Activated CD8-positive, alpha-beta T cell treated with anti-CD3 and anti-CD28 coated beads for 36 hours (primary cell): ENCODE measurements at regions not wholly inside any gene's neighbourhood (a gene's known extent, or its start where the extent isn't known, plus 50 kb on each side); places are given as distances from the start of the nearest gene placed in this dataset.
A peak's percentile ranks its signal among the peaks of the same experiment; 100 is the strongest.
"Not testable (repeated sequence)": the region's sequence is repeated elsewhere in the genome, so short reads cannot be mapped to it uniquely, and the experiment has no call there.

ENCODE experiments used
- ATAC-seq: fragments of 200-7000 bp; cut with Tn5 transposase; one replicate; pipeline ENCODE4 v1.10.0; 2021; ENCODE audit warnings: mild to moderate bottlenecking, moderate library complexity
- CTCF ChIA-PET: fragments of 350-600 bp; sonication (Branson Sonifier 250); formaldehyde crosslinking; loops from one replicate; lab custom pipeline; 2021; ENCODE audit warnings: antibody characterized with exemption; lab: Charles Lee
- POLR2A ChIA-PET: fragments of 350-600 bp; sonication (Branson Sonifier 250); formaldehyde crosslinking; loops from one replicate; lab custom pipeline; 2021; ENCODE audit warnings: antibody characterized with exemption; lab: Charles Lee
- DNase-seq: peaks from one replicate; pipeline ENCODE4 v3.0.0-alpha.2; 2020
- H3K27ac Mint-ChIP-seq: one replicate; pipeline ENCODE4 v1.8.0; 2021; ENCODE audit warnings: mild to moderate bottlenecking, mixed read lengths
- H3K27me3 Mint-ChIP-seq: one replicate; pipeline ENCODE4 v1.8.0; 2021; ENCODE audit warnings: mixed read lengths
- H3K36me3 Mint-ChIP-seq: one replicate; pipeline ENCODE4 v1.8.0; 2021; ENCODE audit warnings: low read depth, mixed read lengths
- H3K4me1 Mint-ChIP-seq: one replicate; pipeline ENCODE4 v1.8.0; 2021; ENCODE audit warnings: low read depth, mixed read lengths
- H3K4me3 Mint-ChIP-seq: one replicate; pipeline ENCODE4 v1.8.0; 2021; ENCODE audit warnings: mild to moderate bottlenecking, moderate library complexity, mixed read lengths
- H3K9me3 Mint-ChIP-seq: one replicate; pipeline ENCODE4 v1.8.0; 2021; ENCODE audit warnings: mixed read lengths
- intact Hi-C: fragments of 100-400 bp; cut with micrococcal nuclease; formaldehyde crosslinking; loops from one replicate; pipeline ENCODE4 v1.10.0; 2022
- TF ChIP-seq, protein P1 (sequence below): fragments of 200-600 bp; IDR thresholded peaks from one replicate; pipeline ENCODE4 v1.8.0; 2022; ENCODE audit warnings: antibody characterized with exemption, mild to moderate bottlenecking

DNA sequence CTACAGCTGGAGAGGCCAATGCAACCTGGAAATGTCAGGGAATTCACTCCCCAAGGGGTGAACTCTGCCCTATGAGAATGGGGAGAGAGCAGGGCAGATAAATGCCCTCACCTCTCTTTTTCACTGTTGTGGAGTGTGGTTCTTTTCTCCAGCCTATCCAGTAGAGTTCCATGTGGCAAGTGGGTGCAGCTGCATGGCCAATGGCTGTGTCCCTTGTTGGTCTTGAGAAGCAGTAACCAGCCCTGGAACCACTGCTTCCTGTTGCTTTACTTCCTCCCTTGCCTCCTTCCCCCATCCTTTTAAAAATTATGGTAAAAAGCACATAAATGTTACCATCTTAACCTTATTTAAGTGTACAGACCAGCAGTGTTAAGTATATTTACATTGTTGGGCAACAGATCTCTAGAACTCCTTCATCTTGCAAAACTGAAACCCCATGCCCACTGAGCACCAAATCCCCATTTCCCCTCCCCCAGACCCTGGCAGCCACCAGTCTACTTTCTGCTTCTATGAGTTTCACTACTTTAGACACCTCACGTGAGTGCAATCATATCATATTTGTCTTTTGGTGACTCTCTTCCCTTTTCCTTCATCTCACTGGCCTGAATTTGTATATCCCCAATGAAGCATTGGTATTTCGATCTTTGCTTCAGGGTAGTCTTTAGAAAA lies 77.0 kb upstream of the GRIP1 start:
- no peak overlapping the region for H3K4me3 Mint-ChIP-seq
- H3K4me1 Mint-ChIP-seq, result peaks cover 9% of the 10 kb centered on the region
- H3K9me3 Mint-ChIP-seq, result peaks cover 4% of the 10 kb centered on the region
- intact Hi-C loops, result no loop called here
- TF ChIP-seq, protein P1, sequence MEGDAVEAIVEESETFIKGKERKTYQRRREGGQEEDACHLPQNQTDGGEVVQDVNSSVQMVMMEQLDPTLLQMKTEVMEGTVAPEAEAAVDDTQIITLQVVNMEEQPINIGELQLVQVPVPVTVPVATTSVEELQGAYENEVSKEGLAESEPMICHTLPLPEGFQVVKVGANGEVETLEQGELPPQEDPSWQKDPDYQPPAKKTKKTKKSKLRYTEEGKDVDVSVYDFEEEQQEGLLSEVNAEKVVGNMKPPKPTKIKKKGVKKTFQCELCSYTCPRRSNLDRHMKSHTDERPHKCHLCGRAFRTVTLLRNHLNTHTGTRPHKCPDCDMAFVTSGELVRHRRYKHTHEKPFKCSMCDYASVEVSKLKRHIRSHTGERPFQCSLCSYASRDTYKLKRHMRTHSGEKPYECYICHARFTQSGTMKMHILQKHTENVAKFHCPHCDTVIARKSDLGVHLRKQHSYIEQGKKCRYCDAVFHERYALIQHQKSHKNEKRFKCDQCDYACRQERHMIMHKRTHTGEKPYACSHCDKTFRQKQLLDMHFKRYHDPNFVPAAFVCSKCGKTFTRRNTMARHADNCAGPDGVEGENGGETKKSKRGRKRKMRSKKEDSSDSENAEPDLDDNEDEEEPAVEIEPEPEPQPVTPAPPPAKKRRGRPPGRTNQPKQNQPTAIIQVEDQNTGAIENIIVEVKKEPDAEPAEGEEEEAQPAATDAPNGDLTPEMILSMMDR, result no peak
- H3K36me3 Mint-ChIP-seq, result no peaks in the 10 kb centered on the region
- no peaks in the 10 kb centered on the region for H3K27me3 Mint-ChIP-seq
- ATAC-seq (peak; percentile 37), DNase-seq (peak; percentile 20)
- POLR2A ChIA-PET, result no interaction called here
- CTCF ChIA-PET, result no interaction called here
- H3K27ac Mint-ChIP-seq, result no peak overlapping the region

DNA sequence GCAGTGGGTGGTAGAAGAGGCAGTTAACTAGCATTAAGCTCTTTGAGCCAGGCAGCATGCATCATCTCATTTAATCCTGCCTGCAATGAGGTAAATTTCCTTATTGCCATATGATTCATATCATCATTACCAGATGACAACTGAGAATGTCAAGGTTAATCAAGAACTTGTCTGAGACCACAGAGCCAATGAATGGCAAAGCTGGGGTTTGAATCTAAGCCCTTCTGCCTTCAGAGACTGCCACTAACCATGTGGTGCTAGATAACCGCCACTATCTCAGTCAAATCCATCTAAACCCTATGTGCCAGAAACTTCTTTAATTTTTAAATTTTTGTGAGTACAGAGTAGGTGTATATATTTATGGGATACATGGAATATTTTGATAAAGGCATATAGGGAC lies 77.8 kb upstream of the GRIP1 start:
- TF ChIP-seq, protein P1, result no peak
- ATAC-seq (peak; percentile 30), DNase-seq (no peak)
- Mint-ChIP-seq H3K27me3 (no peaks in the 10 kb centered on the region), H3K9me3 (peaks cover 4% of the 10 kb centered on the region), H3K4me3 (no peak overlapping the region), H3K27ac (no peak overlapping the region), H3K36me3 (no peaks in the 10 kb centered on the region), H3K4me1 (peaks cover 9% of the 10 kb centered on the region)
- ChIA-PET CTCF (no interaction called here), POLR2A (no interaction called here)
- intact Hi-C loops, result no loop called here

DNA sequence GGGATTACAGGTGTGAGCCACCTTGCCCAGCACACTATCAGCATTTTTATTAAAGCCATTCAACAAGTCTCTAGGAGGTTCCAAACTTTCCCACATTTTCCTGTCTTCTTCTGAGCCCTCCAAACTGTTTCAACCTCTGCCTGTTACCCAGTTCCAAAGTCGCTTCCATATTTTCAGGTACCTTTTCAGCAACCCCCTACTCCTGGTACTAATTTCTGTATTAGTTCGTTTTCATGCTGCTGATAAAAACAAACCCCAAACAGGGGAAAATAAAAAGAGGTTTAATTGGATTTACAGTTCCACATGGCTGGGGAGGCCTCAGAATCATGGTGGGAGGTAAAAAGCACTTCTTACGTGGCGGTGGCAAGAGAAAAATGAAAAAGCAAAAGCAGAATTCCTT lies 81.2 kb upstream of the GRIP1 start:
- ATAC-seq, H3K9me3 Mint-ChIP-seq, CTCF ChIA-PET, H3K27ac Mint-ChIP-seq, DNase-seq, intact Hi-C loops, H3K27me3 Mint-ChIP-seq, H3K4me3 Mint-ChIP-seq, H3K36me3 Mint-ChIP-seq, POLR2A ChIA-PET: not testable (repeated sequence)
- H3K4me1 Mint-ChIP-seq, result peaks cover 11% of the 10 kb centered on the region

DNA sequence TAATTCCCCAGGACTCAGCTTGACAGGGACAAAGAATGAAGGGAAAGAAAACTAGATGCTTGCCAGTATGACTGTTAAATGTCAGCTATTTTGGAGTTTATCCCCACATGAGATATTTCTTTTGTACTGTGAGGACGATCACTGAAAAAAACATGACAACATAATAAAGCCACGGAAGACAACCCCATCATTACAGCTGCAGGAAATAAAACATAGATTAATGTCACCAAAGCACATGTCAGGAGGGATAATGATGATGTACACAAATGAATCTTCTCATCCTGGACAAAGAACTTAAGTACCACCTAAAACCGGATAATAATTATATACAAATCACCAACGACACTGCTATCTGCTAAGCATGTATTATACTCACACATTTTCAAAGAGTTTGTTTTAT lies 84.6 kb upstream of the GRIP1 start:
- peaks cover 4% of the 10 kb centered on the region for H3K9me3 Mint-ChIP-seq
- H3K36me3 Mint-ChIP-seq, result no peaks in the 10 kb centered on the region
- no peaks in the 10 kb centered on the region for H3K27me3 Mint-ChIP-seq
- POLR2A ChIA-PET, result no interaction called here
- peaks cover 31% of the 10 kb centered on the region for H3K4me1 Mint-ChIP-seq
- no peak for ATAC-seq
- H3K27ac Mint-ChIP-seq, result no peak overlapping the region
- TF ChIP-seq, protein P1, result no peak
- CTCF ChIA-PET, result no interaction called here
- no peak for DNase-seq
- no peak overlapping the region for H3K4me3 Mint-ChIP-seq
- intact Hi-C loops, result no loop called here

DNA sequence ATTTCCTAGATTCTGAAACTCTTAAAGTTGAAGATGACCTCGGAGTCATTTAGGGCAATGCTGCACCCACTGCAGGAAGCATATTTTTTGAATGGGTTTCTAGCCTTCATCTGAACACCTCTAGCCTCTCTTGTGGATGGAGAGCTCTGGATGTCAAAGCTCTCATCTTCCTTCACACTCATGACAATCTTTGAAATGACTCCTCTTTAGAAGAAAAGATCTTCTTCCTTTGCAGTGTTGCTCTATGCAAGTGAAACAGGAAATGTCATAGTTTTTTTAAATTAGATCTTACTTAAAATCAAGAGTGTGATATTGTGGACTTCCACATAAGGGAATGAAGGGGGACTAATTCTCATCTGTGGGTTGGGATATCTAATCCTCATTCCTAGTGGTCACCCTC lies 86.3 kb upstream of the GRIP1 start:
- POLR2A ChIA-PET, result no interaction called here
- peak; percentile 27 for ATAC-seq
- Mint-ChIP-seq H3K27me3 (no peaks in the 10 kb centered on the region), H3K4me3 (no peak overlapping the region), H3K9me3 (peaks cover 2% of the 10 kb centered on the region), H3K4me1 (peaks cover 37% of the 10 kb centered on the region), H3K27ac (peak overlapping the region; percentile 41), H3K36me3 (no peaks in the 10 kb centered on the region)
- TF ChIP-seq, protein P1, result no peak
- intact Hi-C loops, result no loop called here
- CTCF ChIA-PET, result interaction anchor here (1.5 to 2.2 kb wide), 2 partner anchors 18 to 56 kb away, joined by 3 to 6 read pairs; no protein-coding TSS in a partner anchor
- no peak for DNase-seq
